HEK293T (cell line): ENCODE measurements at regions not wholly inside any gene's neighbourhood (a gene's known extent, or its start where the extent isn't known, plus 50 kb on each side); places are given as distances from the start of the nearest gene placed in this dataset.

Experiments used
- ARNT ChIP-seq: fragments of 450-650 bp; IDR thresholded peaks from 2 replicates; pipeline ENCODE4 v1.6.1; 2017; ENCODE audit warnings: mild to moderate bottlenecking
- BHLHE40 ChIP-seq: fragments of 450-650 bp; IDR thresholded peaks from 2 replicates; pipeline ENCODE4 v1.6.1; 2016; ENCODE audit warnings: mild to moderate bottlenecking, moderate library complexity, borderline replicate concordance
- CTBP1 ChIP-seq: fragments of 450-650 bp; IDR thresholded peaks from 2 replicates; pipeline ENCODE4 v1.6.1; 2016; ENCODE audit warnings: borderline replicate concordance
- ELF4 ChIP-seq: fragments of 450-650 bp; IDR thresholded peaks from 2 replicates; pipeline ENCODE4 v1.6.1; 2017; ENCODE audit warnings: antibody characterized with exemption
- FOXA1 ChIP-seq: fragments of 450-650 bp; IDR thresholded peaks from 2 replicates; pipeline ENCODE4 v1.6.1; 2016; ENCODE audit warnings: mild to moderate bottlenecking
- FOXM1 ChIP-seq: fragments of 450-650 bp; IDR thresholded peaks from 2 replicates; pipeline ENCODE4 v1.6.1; 2017; ENCODE audit warnings: mild to moderate bottlenecking, borderline replicate concordance
- L3MBTL2 ChIP-seq: fragments of 450-650 bp; conservative IDR thresholded peaks from 2 replicates; pipeline ENCODE4 v1.6.1; 2016; ENCODE audit warnings: mild to moderate bottlenecking
- LEF1 ChIP-seq: fragments of 450-650 bp; IDR thresholded peaks from 2 replicates; pipeline ENCODE4 v1.6.1; 2017; ENCODE audit warnings: mild to moderate bottlenecking, borderline replicate concordance
- NFRKB ChIP-seq: fragments of 450-650 bp; IDR thresholded peaks from 2 replicates; pipeline ENCODE4 v1.6.1; 2016; ENCODE audit warnings: mild to moderate bottlenecking, moderate library complexity
- SP1 ChIP-seq: fragments of 450-650 bp; IDR thresholded peaks from 2 replicates; pipeline ENCODE4 v1.6.1; 2017
- SUZ12 ChIP-seq: fragments of 450-650 bp; IDR thresholded peaks from 2 replicates; pipeline ENCODE4 v1.6.1; 2016; ENCODE audit warnings: mild to moderate bottlenecking
- TARDBP ChIP-seq: fragments of 450-650 bp; IDR thresholded peaks from 2 replicates; pipeline ENCODE4 v1.6.1; 2016
- ZNF384 ChIP-seq: fragments of 450-650 bp; IDR thresholded peaks from 2 replicates; pipeline ENCODE4 v1.6.1; 2016
- TF ChIP-seq, protein P1 (sequence below): fragments of 450-650 bp; IDR thresholded peaks from 2 replicates; pipeline ENCODE4 v1.6.1; 2016

DNA sequence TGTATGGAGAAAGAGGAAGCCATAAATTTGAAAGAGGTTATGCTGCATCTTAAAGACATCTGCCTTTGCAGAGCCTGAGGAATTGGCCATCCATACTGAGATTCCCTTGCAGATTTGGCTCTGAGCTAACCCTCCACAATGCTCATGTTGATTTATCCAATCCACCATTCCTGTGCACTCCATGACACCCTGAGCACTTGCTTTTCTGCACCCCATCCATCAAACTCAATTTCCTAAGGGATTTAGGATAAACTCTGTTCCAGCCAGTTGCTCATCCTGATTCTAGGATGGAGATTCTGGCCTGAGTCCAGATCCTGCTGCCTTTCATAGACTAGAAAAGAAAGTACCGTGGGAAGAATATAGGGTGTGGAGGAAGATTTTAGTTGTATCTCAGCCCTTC lies 379.2 kb upstream of the LARGE1 start:
- TF ChIP-seq SUZ12 (no peak), ARNT (no peak), FOXA1 (no peak), LEF1 (no peak), FOXM1 (no peak), CTBP1 (no peak), BHLHE40 (no peak), ELF4 (no peak), TARDBP (no peak), NFRKB (no peak), SP1 (no peak), ZNF384 (no peak), L3MBTL2 (no peak)
- TF ChIP-seq, protein P1, sequence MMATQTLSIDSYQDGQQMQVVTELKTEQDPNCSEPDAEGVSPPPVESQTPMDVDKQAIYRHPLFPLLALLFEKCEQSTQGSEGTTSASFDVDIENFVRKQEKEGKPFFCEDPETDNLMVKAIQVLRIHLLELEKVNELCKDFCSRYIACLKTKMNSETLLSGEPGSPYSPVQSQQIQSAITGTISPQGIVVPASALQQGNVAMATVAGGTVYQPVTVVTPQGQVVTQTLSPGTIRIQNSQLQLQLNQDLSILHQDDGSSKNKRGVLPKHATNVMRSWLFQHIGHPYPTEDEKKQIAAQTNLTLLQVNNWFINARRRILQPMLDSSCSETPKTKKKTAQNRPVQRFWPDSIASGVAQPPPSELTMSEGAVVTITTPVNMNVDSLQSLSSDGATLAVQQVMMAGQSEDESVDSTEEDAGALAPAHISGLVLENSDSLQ: no peak
